Stimulated activated CD4-positive, alpha-beta T cell treated with anti-CD3 and anti-CD28 coated beads, Interleukin-15, amount 100 ng/mL, for 48 hours (primary cell): ENCODE measurements at regions not wholly inside any gene's neighbourhood (a gene's known extent, or its start where the extent isn't known, plus 50 kb on each side); places are given as distances from the start of the nearest gene placed in this dataset.
"Not testable (repeated sequence)": the region's sequence is repeated elsewhere in the genome, so short reads cannot be mapped to it uniquely, and the experiment has no call there.

ENCODE experiments used
- DNase-seq, 2 donors: peaks; one replicate each; pipeline ENCODE4 v3.0.0-alpha.2; 2020; ENCODE audit warnings: low read depth in 2 of 2

DNA sequence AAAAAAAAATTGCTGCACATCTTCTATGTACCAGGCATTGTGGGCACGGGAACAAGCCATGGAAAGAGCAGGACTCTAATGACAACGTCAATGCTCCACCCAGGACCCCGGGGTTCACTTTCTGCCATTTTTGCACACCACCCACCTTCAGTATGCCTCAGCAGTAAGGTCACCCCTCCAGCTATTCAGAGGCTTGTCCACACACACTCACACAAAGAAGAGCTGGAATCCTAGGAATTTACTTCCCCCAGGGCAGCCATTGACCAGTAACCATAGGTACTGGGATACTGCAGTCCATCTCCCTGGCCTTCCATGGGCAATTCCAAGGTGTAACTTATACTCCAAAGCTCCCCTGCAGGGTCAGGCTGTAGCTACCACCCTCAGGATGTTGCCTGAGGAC is 170.8 kb downstream of the SUCLG1 start:
- no peak for DNase-seq

GRCh38 chr2:84286878-84287277 is 172.2 kb downstream of the SUCLG1 start:
- no peak for DNase-seq

GRCh38 chr2:84285056-84285747 is 173.9 kb downstream of the SUCLG1 start:
- no peak for DNase-seq

- no peak for DNase-seq
Observed at GRCh38 chr2:84283506-84283905, 175.6 kb downstream of the SUCLG1 start.

- no peak for DNase-seq
Observed at GRCh38 chr2:84281510-84281909, 177.6 kb downstream of the SUCLG1 start.

DNA sequence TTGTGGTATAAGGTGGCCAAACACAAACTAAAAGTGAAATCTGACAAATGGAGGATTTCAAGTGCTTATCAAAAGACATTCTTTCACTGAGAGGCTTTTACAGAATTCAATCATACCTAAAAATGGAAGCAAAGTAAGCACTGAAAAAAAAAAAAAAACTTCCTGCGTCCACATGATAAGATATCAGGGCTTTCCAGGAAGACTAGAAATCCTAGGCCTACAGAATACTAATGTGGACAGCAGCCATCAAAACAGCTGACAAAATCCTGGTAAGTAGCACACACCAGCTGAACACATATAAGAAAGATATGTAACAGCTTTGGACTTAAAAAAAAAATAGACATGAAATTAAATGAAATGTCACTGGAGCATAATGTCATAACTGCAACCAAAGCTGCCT is 178.2 kb downstream of the SUCLG1 start:
- DNase-seq, result no peak

- no peak for DNase-seq
Observed at GRCh38 chr2:84278386-84278785, 180.7 kb downstream of the SUCLG1 start.

DNA sequence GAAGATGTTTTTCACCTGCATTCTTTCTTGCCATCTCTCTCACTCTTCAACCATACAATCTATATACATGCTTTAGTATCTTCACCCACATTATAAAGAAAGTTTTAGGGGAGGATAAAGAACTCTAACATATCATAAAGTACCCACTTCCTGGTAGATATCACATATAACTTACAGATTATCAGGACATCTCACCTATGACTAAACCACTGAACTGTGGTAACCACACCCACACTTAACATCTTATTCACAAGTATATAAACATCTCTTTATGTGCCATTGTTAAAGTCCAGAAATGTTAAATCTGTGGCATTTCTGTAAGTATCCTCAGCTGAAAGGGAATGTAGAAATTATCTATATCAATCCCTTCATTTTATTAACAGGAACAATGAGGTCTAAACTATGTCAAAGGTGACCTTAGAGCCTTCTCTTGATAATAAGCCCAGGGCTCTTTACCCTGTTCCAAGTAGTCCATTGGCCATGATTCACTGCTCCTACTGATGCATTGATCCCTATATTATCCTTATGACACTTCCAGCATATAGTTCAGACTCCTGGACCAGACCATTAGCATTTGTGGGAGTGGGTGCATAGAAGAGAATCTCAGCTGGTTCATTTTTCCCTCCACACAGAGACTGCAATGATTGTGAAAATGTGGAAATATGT is 182.4 kb downstream of the SUCLG1 start:
- DNase-seq, result no peak

- DNase-seq, result no peak
Observed at GRCh38 chr2:84273406-84273805, 185.7 kb downstream of the SUCLG1 start.

DNA sequence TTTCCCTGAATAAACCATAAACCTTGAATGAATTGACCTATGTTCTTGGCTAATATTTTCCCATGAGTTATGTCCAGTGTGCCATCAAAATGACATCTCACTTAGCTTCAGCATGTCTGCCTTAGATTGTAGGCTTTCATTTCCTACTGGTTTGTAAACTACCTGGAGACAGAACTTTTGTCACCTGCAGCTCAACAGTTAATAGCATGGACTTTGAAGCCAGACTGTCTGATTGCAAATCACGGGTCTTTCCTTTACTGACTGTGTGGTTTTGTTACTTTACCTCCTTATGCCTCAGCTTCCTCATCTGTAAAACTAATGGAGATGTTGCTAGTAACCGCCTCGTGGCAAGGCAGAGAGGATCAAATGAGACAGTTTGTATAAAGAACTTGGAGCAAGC is 187.1 kb downstream of the SUCLG1 start:
- no peak for DNase-seq

GRCh38 chr2:84257831-84258230 is 201.2 kb downstream of the SUCLG1 start:
- no peak for DNase-seq

GRCh38 chr2:84251651-84252302 is 207.3 kb downstream of the SUCLG1 start:
- DNase-seq, result no peak

- no peak for DNase-seq
Observed at GRCh38 chr2:84249140-84249539, 209.9 kb downstream of the SUCLG1 start.

DNA sequence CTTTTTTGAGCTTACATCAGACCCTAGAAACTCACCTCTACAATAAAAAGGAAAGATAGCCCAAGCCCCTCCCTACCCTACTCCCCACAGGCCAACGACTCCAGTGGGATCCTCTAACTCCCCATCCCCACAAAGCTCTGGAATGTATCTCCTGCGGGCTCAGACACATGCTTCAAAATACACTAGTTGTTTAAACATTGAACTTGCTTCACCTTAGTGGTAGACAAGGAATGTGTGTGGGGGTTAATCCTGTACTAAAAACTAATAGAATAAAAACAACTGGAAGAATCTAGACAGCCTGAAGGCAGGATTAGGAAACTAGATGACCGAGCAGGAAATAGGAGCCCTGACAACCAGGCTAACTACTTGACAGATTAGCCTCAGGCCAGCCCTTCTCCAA is 211.5 kb downstream of the SUCLG1 start:
- DNase-seq, result no peak

DNA sequence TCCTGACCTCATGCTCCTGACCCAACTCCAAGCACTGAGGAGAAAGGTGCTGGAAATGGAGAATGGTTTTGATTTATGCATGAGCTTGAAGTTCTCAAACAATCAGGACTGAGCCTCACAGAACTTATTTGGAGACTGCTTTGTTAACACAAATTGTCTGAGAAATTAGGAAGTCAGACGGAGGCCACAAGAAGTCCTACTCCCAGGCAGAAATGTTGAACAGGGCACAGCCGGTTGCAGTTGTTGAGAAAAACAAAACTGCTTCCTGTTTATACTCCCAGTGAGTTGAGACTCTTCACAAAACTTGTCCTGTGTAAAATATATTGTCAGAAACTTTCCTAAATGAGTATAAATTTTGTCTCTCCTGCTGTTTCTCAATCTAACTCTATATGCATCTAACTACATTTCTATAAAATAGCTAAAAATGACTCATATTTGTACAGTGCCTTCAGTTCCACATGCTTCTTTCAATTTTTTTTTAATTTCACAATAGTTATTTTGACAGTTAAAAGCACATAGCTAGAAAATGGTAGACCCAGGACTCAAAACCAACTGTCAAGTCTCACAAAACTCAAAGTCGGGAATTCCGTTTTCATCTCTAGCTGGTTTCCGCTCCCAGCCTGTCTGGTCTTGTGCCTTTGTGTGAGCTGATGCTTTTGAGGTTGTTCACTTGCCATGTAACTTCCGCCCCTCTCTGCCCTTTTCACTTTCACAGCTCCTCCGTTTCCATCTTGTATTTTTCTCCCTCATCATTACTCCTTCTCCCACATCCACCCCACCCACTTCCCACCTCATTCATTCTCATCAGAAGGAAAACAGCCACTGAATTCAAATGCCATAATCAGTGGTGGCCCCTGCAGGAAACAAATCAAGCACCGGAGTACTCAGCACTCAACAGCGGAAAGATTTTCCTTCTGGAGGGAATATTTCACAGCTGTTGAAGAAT is 215.0 kb downstream of the SUCLG1 start:
- no peak for DNase-seq

DNA sequence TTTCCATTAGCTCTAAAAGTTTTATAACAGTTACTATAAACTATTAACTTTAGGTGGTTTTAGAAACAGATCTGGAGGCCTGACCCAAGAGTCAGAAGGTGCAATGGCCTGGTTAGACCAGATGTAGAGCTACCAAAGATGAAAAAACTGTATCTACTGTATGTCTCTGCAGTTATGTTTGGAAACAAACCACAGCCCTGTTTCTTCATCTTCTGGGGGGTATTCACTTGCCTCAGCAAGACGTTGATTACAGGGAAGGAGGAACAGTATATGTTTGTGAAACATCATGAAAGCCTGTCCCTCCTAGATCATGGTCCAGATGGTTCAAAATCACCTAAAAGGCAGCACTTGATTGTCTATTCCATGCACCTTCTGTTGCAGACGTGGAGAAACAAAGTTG is 220.2 kb downstream of the SUCLG1 start:
- no peak for DNase-seq

GRCh38 chr2:84236288-84236687 is 222.8 kb downstream of the SUCLG1 start:
- no peak for DNase-seq

GRCh38 chr2:84234103-84234502 is 225.0 kb downstream of the SUCLG1 start:
- DNase-seq, result no peak

- no peak for DNase-seq
Observed at GRCh38 chr2:84231478-84231877, 227.6 kb downstream of the SUCLG1 start.

GRCh38 chr2:84224121-84224520 is 235.0 kb downstream of the SUCLG1 start:
- DNase-seq, result no peak

- DNase-seq, result no peak
Observed at GRCh38 chr2:84223191-84223590, 235.9 kb downstream of the SUCLG1 start.

DNA sequence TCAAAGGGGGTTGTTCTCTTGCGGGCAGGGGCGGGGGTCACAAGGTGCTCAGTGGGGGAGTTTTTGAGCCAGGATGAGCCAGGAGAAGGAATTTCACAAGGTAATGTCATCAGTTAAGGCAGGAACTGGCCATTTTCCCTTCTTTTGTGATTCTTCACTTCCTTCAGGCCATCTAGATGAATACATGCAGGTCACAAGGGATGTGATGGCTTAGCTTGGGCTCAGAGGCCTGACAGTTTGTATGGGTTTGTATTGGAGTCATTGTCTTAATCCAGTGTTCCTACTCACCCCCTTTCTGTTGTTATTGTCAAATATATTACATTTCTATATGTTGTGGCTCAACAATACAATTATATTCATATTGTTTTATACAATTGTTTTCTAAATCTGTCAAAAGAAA is 238.0 kb downstream of the SUCLG1 start:
- DNase-seq, result not testable (repeated sequence)
